Fibroblast of lung (primary cell): ENCODE measurements at regions not wholly inside any gene's neighbourhood (a gene's known extent, or its start where the extent isn't known, plus 50 kb on each side); places are given as distances from the start of the nearest gene placed in this dataset.

Source experiments
- DNase-seq, 2 donors: peaks; one replicate each; pipeline versions ENCODE4 v3.0.0 to v3.0.0-alpha.2; 2010; ENCODE audit warnings: low read depth in 2 of 2
- H2AFZ ChIP-seq: 2 replicates; pipeline ENCODE4 v1.5.1; 2012; ENCODE audit warnings: low read length, control low read depth, inconsistent platforms
- H3K27ac ChIP-seq: 2 replicates; pipeline ENCODE4 v1.5.1; 2011; ENCODE audit warnings: low read length, control low read depth; ENCODE audit not compliant: insufficient read depth
- H3K27me3 ChIP-seq: 2 replicates; pipeline ENCODE4 v1.5.1; 2011; ENCODE audit warnings: mild to moderate bottlenecking, low read length; ENCODE audit not compliant: control insufficient read depth, insufficient read depth
- H3K36me3 ChIP-seq: 2 replicates; pipeline ENCODE4 v1.5.1; 2011; ENCODE audit warnings: low read length; ENCODE audit not compliant: control insufficient read depth, insufficient read depth
- H3K4me1 ChIP-seq: 2 replicates; pipeline ENCODE4 v1.5.1; 2011; ENCODE audit warnings: low read length; ENCODE audit not compliant: control insufficient read depth, insufficient read depth; ENCODE audit errors: extremely low read depth
- H3K4me2 ChIP-seq: 2 replicates; pipeline ENCODE4 v1.5.1; 2011; ENCODE audit warnings: low read length, control low read depth; ENCODE audit not compliant: insufficient read depth; ENCODE audit errors: extremely low read depth
- H3K4me3 ChIP-seq, 4 experiments: fragments of 200-600 bp in 1 of 4; sonication (generic) in 1 of 4; replicated peaks in 1 of 4; 2 replicates each; pipeline ENCODE4 v1.5.1; 2011 to 2016; ENCODE audit warnings: low read length in 4 of 4, low read depth in 3 of 4, mild to moderate bottlenecking in 3 of 4, control low read depth in 2 of 4, inconsistent platforms in 1 of 4, mixed read lengths in 1 of 4; ENCODE audit not compliant: insufficient read depth in 1 of 4; ENCODE audit errors: control extremely low read depth in 1 of 4
- H3K79me2 ChIP-seq: 2 replicates; pipeline ENCODE4 v1.5.1; 2012; ENCODE audit warnings: mild to moderate bottlenecking, low read length, inconsistent platforms; ENCODE audit not compliant: control insufficient read depth, insufficient read depth
- H3K9ac ChIP-seq: 2 replicates; pipeline ENCODE4 v1.5.1; 2011; ENCODE audit warnings: mild to moderate bottlenecking, low read length, control low read depth; ENCODE audit not compliant: insufficient read depth
- H3K9me3 ChIP-seq: 2 replicates; pipeline ENCODE4 v1.5.1; 2012; ENCODE audit warnings: low read depth, low read length; ENCODE audit not compliant: control insufficient read depth, insufficient read depth
- H4K20me1 ChIP-seq: 2 replicates; pipeline ENCODE4 v1.5.1; 2011; ENCODE audit warnings: low read length; ENCODE audit not compliant: control insufficient read depth, insufficient read depth; ENCODE audit errors: extremely low read depth
- CTCF ChIP-seq, 2 donors: IDR thresholded peaks in 1 of 2; conservative IDR thresholded peaks in 1 of 2; 1 replicate in 1 of 2; 2 replicates in 1 of 2; pipeline ENCODE4 v1.5.1; 2011 to 2012; ENCODE audit warnings: low read length in 2 of 2, control low read depth in 1 of 2, inconsistent platforms in 1 of 2, low read depth in 1 of 2, mild to moderate bottlenecking in 1 of 2
- EZH2 ChIP-seq: IDR thresholded peaks from 2 replicates; pipeline ENCODE4 v1.5.1; 2012; ENCODE audit warnings: low read length, control low read depth, mild to moderate bottlenecking; ENCODE audit errors: missing control alignments

GRCh38 chr6:147757291-147757690 lies 248.8 kb downstream of the SAMD5 start:
- no peaks in the 10 kb centered on the region for H3K4me1 ChIP-seq
- no peak overlapping the region for H3K4me3 ChIP-seq
- TF ChIP-seq CTCF (conservative IDR thresholded peaks at IDR 0.05 in 1 of 2, IDR thresholded peaks at IDR 0.05 in 1 of 2; ENCODE audit: low read depth in 1 of 2, low read length in 2 of 2) (no peak), EZH2 (no peak)
- H2AFZ ChIP-seq: no peak overlapping the region
- no peaks in the 10 kb centered on the region for H3K27me3 ChIP-seq
- no peaks in the 10 kb centered on the region for H3K36me3 ChIP-seq
- H3K9me3 ChIP-seq: no peaks in the 10 kb centered on the region
- no peak for DNase-seq
- no peak overlapping the region for H3K27ac ChIP-seq
- H3K9ac ChIP-seq: no peak overlapping the region
- H4K20me1 ChIP-seq: no peaks in the 10 kb centered on the region
- no peaks in the 10 kb centered on the region for H3K79me2 ChIP-seq
- H3K4me2 ChIP-seq: no peak overlapping the region

GRCh38 chr6:147758303-147758702 lies 249.8 kb downstream of the SAMD5 start:
- no peak for TF ChIP-seq CTCF (conservative IDR thresholded peaks at IDR 0.05 in 1 of 2, IDR thresholded peaks at IDR 0.05 in 1 of 2; ENCODE audit: low read depth in 1 of 2, low read length in 2 of 2)
- TF ChIP-seq EZH2: no peak
- no peaks in the 10 kb centered on the region for H3K36me3 ChIP-seq
- no peak overlapping the region for H3K9ac ChIP-seq
- H3K4me1 ChIP-seq: no peaks in the 10 kb centered on the region
- no peaks in the 10 kb centered on the region for H3K9me3 ChIP-seq
- no peak overlapping the region for H3K4me2 ChIP-seq
- no peaks in the 10 kb centered on the region for H3K79me2 ChIP-seq
- H4K20me1 ChIP-seq: no peaks in the 10 kb centered on the region
- no peak for DNase-seq
- no peak overlapping the region for H2AFZ ChIP-seq
- H3K27me3 ChIP-seq: no peaks in the 10 kb centered on the region
- H3K4me3 ChIP-seq: no peak overlapping the region
- no peak overlapping the region for H3K27ac ChIP-seq

- Histone ChIP-seq H3K27ac (no peak overlapping the region), H3K9ac (no peak overlapping the region), H3K4me1 (no peaks in the 10 kb centered on the region), H3K27me3 (no peaks in the 10 kb centered on the region), H3K36me3 (no peaks in the 10 kb centered on the region), H3K79me2 (no peaks in the 10 kb centered on the region), H3K4me3 (no peak overlapping the region), H4K20me1 (no peaks in the 10 kb centered on the region), H3K4me2 (peak overlapping the region; percentile 15), H2AFZ (no peak overlapping the region), H3K9me3 (no peaks in the 10 kb centered on the region)
- no peak for TF ChIP-seq CTCF (conservative IDR thresholded peaks at IDR 0.05 in 1 of 2, IDR thresholded peaks at IDR 0.05 in 1 of 2; ENCODE audit: low read depth in 1 of 2, low read length in 2 of 2)
- no peak for TF ChIP-seq EZH2
- peak in 1 of 2 donors; percentile 90 for DNase-seq
These were observed 250.6 kb downstream of the SAMD5 start for GRCh38 chr6:147759093-147759492.
